ENCODE measurements at regions not wholly inside any gene's neighbourhood (a gene's known extent, or its start where the extent isn't known, plus 50 kb on each side); places are given as distances from the start of the nearest gene placed in this dataset.

DNA sequence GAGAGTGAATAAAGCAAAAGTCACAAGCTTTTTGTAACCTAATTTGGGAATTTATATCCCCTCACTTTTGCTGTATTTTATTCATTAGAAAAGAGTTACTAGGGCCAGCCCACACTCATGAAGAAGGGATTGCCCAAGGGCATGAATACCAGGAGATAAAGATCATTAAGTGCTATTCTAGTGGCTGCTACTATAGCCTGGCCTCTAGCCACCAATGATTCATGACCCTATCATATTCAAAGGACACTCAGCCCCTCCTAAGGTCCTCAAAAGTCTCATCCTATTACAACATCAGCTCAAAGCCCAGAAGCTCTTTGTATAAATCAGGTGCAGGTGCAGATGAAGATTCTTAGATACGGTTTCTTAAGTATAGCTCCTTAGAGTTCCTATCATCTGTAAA is 518.1 kb downstream of the TRHDE start:
- peak in 1 of 2 experiments; percentile 16 for DNase-seq (ENCODE audit: low read depth in 1 of 2, low spot score in 1 of 2)
- no peak for TF ChIP-seq JUND (IDR thresholded peaks at IDR 0.05; ENCODE audit: low read depth)
- in situ Hi-C loops (cut with HindIII; ENCODE audit: low pct_unique_long_range_greater_than_20kb, low sequenced_read_pairs), result no loop called here

- in situ Hi-C loops (cut with HindIII; ENCODE audit: low pct_unique_long_range_greater_than_20kb, low sequenced_read_pairs), result no loop called here
- no peak for TF ChIP-seq JUND (IDR thresholded peaks at IDR 0.05; ENCODE audit: low read depth)
- no peak for DNase-seq (ENCODE audit: low read depth in 1 of 2, low spot score in 1 of 2)
Measured at GRCh38 chr12:72792889-72793288, 520.7 kb downstream of the TRHDE start.

DNA sequence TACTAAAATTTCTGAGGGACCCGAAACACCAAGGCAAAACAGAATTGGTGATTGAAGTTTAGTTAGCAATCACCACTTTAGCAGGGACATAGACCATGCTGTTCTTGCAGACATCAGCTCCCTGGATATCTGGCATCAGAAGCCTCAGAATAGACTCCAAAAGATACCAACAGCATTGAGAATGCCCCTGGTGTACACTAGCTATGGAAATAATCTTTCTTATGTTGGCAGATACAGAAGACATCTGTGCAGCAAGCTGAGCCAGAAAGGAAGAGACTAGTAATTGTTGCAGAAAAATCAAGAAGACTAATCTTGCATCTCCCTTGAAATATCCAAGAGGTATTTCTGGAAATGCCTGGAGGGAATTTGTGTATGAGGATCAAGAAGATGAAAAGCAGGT is 521.6 kb downstream of the TRHDE start:
- TF ChIP-seq JUND (IDR thresholded peaks at IDR 0.05; ENCODE audit: low read depth), result no peak
- no peak for DNase-seq (ENCODE audit: low read depth in 1 of 2, low spot score in 1 of 2)
- in situ Hi-C loops (cut with HindIII; ENCODE audit: low pct_unique_long_range_greater_than_20kb, low sequenced_read_pairs), result no loop called here

- TF ChIP-seq JUND (IDR thresholded peaks at IDR 0.05; ENCODE audit: low read depth), result no peak
- in situ Hi-C loops (cut with HindIII; ENCODE audit: low pct_unique_long_range_greater_than_20kb, low sequenced_read_pairs), result no loop called here
Measured at GRCh38 chr12:72815421-72815820, 543.3 kb downstream of the TRHDE start.

GRCh38 chr12:72828662-72829324 is 556.6 kb downstream of the TRHDE start:
- in situ Hi-C loops (cut with HindIII; ENCODE audit: low pct_unique_long_range_greater_than_20kb, low sequenced_read_pairs), result no loop called here
- no peak for DNase-seq (ENCODE audit: low read depth in 1 of 2, low spot score in 1 of 2)
- TF ChIP-seq JUND (IDR thresholded peaks at IDR 0.05; ENCODE audit: low read depth), result no peak

More at GRCh38 chr12:72815421-72815820, 543.3 kb downstream of the TRHDE start:
- no peak for DNase-seq (ENCODE audit: low read depth in 1 of 2, low spot score in 1 of 2)

DNA sequence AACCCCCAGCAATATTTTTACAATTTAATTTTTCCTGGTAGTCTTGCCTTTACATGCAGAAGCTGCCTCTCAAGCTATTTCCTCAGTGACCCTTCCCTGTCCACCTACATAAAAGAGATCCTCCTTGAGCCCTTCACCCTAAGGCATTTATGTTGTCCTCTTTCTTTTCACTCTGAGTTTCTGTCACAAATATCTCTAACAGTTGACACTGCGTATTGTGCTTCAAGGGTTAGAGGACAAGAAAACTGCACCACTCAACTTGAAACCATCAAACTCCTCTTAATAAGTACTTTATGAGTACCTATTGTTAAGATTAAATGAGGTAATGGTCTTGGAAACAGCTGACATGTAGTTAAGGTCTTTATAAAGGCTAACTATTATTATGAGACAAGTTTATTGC is 557.7 kb downstream of the TRHDE start:
- TF ChIP-seq JUND (IDR thresholded peaks at IDR 0.05; ENCODE audit: low read depth), result no peak
- in situ Hi-C loops (cut with HindIII; ENCODE audit: low pct_unique_long_range_greater_than_20kb, low sequenced_read_pairs), result no loop called here
- no peak for DNase-seq (ENCODE audit: low read depth in 1 of 2, low spot score in 1 of 2)

- in situ Hi-C loops (cut with HindIII; ENCODE audit: low pct_unique_long_range_greater_than_20kb, low sequenced_read_pairs), result no loop called here
- no peak for DNase-seq (ENCODE audit: low read depth in 1 of 2, low spot score in 1 of 2)
- TF ChIP-seq JUND (IDR thresholded peaks at IDR 0.05; ENCODE audit: low read depth), result no peak
Measured at GRCh38 chr12:72832024-72832423, 559.9 kb downstream of the TRHDE start.

GRCh38 chr12:72836194-72836593 is 564.0 kb downstream of the TRHDE start:
- no peak for DNase-seq (ENCODE audit: low read depth in 1 of 2, low spot score in 1 of 2)
- in situ Hi-C loops (cut with HindIII; ENCODE audit: low pct_unique_long_range_greater_than_20kb, low sequenced_read_pairs), result no loop called here
- TF ChIP-seq JUND (IDR thresholded peaks at IDR 0.05; ENCODE audit: low read depth), result no peak

GRCh38 chr12:72839696-72840095 is 567.5 kb downstream of the TRHDE start:
- in situ Hi-C loops (cut with HindIII; ENCODE audit: low pct_unique_long_range_greater_than_20kb, low sequenced_read_pairs), result no loop called here
- no peak for DNase-seq (ENCODE audit: low read depth in 1 of 2, low spot score in 1 of 2)
- no peak for TF ChIP-seq JUND (IDR thresholded peaks at IDR 0.05; ENCODE audit: low read depth)

- in situ Hi-C loops (cut with HindIII; ENCODE audit: low pct_unique_long_range_greater_than_20kb, low sequenced_read_pairs), result no loop called here
- no peak for TF ChIP-seq JUND (IDR thresholded peaks at IDR 0.05; ENCODE audit: low read depth)
- no peak for DNase-seq (ENCODE audit: low read depth in 1 of 2, low spot score in 1 of 2)
Measured at GRCh38 chr12:72863671-72864070, 591.5 kb downstream of the TRHDE start.

- in situ Hi-C loops (cut with HindIII; ENCODE audit: low pct_unique_long_range_greater_than_20kb, low sequenced_read_pairs), result no loop called here
- DNase-seq (ENCODE audit: low read depth in 1 of 2, low spot score in 1 of 2), result no peak
- TF ChIP-seq JUND (IDR thresholded peaks at IDR 0.05; ENCODE audit: low read depth), result no peak
Measured at GRCh38 chr12:72865921-72866320, 593.8 kb downstream of the TRHDE start.

DNA sequence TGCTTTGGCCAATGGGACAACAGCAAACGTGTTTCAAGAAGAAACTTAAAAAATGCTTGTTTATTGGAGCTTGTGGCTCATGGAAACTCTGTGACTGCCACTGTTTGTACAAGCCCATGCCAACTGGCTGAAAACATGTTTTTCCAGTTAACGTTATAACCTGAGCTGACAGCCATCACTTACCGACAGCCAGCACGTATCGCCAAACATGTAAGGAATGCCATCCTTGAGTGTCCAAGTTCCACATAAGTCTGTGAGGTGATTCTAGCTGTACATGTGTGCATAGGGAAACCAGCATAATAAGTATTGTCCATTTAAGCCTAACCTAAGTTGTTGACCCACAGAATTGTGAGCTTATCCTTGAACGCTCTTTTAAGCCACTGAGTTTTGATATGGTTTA is 596.9 kb downstream of the TRHDE start:
- no peak for TF ChIP-seq JUND (IDR thresholded peaks at IDR 0.05; ENCODE audit: low read depth)
- in situ Hi-C loops (cut with HindIII; ENCODE audit: low pct_unique_long_range_greater_than_20kb, low sequenced_read_pairs), result no loop called here
- peak in 1 of 2 experiments; percentile 68 for DNase-seq (ENCODE audit: low read depth in 1 of 2, low spot score in 1 of 2)

GRCh38 chr12:72872238-72872887 is 600.2 kb downstream of the TRHDE start:
- in situ Hi-C loops (cut with HindIII; ENCODE audit: low pct_unique_long_range_greater_than_20kb, low sequenced_read_pairs), result no loop called here
- DNase-seq (ENCODE audit: low read depth in 1 of 2, low spot score in 1 of 2), result peak in 1 of 2 experiments; percentile 20
- TF ChIP-seq JUND (IDR thresholded peaks at IDR 0.05; ENCODE audit: low read depth), result no peak

All from T47D (cell line).